Transverse colon (tissue), 4 donors: ENCODE measurements at regions not wholly inside any gene's neighbourhood (a gene's known extent, or its start where the extent isn't known, plus 50 kb on each side); places are given as distances from the start of the nearest gene placed in this dataset.

Experiments used
- EP300 ChIP-seq: sonication (generic); formaldehyde crosslinking; IDR thresholded peaks from one replicate; pipeline ENCODE4 v1.6.1; 2017; ENCODE audit warnings: antibody characterized with exemption, low read depth
- POLR2A ChIP-seq: fragments of 450-650 bp; IDR thresholded peaks from one replicate; pipeline ENCODE4 v1.6.1; 2016; ENCODE audit warnings: antibody characterized with exemption, mild to moderate bottlenecking, moderate library complexity
- POLR2AphosphoS5 ChIP-seq, 3 donors: sonication (generic); formaldehyde crosslinking; IDR thresholded peaks; one replicate each; pipeline ENCODE4 v1.6.1; 2016; ENCODE audit warnings: antibody characterized with exemption in 3 of 3
- TF ChIP-seq, protein P1 (sequence below), 5 experiments: fragments of 200-600 bp in 3 of 5; fragments of 450-650 bp in 2 of 5; sonication (generic) in 3 of 5; IDR thresholded peaks; 1 replicate in 2 of 5; 2 replicates in 3 of 5; pipeline ENCODE4 v1.5.1; 2016 to 2017; ENCODE audit warnings: antibody characterized with exemption in 5 of 5, inconsistent platforms in 3 of 5, mild to moderate bottlenecking in 2 of 5, moderate library complexity in 1 of 5

DNA sequence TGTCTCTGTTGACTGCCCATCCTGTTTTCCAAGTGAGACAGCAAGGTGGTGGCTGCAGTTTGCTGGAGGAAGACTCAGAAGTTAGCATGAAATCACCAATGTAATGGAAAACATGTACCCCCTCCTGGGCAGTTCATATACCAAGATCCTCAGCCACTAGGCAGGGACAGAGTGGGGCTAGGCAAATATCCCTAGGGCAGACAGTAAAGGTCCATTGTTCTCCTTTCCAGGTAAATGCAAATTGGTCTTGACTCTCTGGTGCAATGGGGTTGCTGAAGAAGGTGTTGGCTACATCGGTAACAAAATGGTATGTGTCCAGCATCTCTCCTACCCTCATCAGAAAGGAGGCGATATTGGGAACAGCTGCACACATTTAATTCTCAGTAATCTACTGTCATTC is 233.6 kb upstream of the SOX4 start:
- TF ChIP-seq, protein P1, sequence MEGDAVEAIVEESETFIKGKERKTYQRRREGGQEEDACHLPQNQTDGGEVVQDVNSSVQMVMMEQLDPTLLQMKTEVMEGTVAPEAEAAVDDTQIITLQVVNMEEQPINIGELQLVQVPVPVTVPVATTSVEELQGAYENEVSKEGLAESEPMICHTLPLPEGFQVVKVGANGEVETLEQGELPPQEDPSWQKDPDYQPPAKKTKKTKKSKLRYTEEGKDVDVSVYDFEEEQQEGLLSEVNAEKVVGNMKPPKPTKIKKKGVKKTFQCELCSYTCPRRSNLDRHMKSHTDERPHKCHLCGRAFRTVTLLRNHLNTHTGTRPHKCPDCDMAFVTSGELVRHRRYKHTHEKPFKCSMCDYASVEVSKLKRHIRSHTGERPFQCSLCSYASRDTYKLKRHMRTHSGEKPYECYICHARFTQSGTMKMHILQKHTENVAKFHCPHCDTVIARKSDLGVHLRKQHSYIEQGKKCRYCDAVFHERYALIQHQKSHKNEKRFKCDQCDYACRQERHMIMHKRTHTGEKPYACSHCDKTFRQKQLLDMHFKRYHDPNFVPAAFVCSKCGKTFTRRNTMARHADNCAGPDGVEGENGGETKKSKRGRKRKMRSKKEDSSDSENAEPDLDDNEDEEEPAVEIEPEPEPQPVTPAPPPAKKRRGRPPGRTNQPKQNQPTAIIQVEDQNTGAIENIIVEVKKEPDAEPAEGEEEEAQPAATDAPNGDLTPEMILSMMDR (IDR thresholded peaks at IDR 0.05), result no peak
- no peak for TF ChIP-seq POLR2A
- TF ChIP-seq POLR2AphosphoS5 (IDR thresholded peaks at IDR 0.05), result no peak
- TF ChIP-seq EP300, result no peak
